ENCODE measurements at regions not wholly inside any gene's neighbourhood (a gene's known extent, or its start where the extent isn't known, plus 50 kb on each side); places are given as distances from the start of the nearest gene placed in this dataset.
"Not testable (repeated sequence)": the region's sequence is repeated elsewhere in the genome, so short reads cannot be mapped to it uniquely, and the experiment has no call there.

- DNase-seq: no peak
Measured at GRCh38 chr3:144953959-144954358, 982.3 kb downstream of the DIPK2A start.

DNA sequence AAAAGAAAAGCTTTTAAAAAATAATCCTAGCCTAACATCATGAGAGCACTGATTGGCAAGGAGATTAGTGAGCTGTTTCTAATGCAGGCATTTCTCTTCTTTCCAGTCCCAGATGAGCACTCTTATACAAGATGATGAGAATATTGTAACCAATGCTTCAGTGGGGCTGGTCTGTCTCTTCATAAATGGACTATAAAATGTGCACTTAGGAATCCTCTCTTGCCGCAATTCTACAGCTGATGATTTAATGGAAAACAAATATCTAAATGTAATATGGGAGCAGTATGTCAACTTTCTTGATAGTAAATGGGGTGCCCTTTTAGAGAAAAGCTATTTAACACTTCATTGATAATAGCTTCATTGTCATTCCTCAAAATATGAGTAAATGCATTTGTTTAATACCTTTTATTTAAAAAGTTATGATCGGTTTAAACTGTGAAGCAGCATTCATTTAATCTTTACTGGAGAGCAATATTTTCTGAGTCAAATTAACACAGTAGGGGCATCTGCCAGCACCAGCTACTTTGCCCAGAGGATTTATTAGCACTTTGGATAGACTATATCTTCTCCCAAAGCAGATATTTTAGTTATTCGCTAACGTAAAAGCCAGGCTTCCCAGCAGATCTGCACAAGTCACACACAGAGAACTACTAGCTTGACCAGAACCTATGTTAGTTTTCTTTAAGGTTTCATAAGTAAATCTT is 985.9 kb downstream of the DIPK2A start:
- no peak for DNase-seq

- no peak for DNase-seq
Measured at GRCh38 chr3:144963810-144964209, 992.2 kb downstream of the DIPK2A start.

GRCh38 chr3:144966560-144966959 is 994.9 kb downstream of the DIPK2A start:
- DNase-seq: no peak

- no peak for DNase-seq
Measured at GRCh38 chr3:144968750-144969350, 997.2 kb downstream of the DIPK2A start.

DNA sequence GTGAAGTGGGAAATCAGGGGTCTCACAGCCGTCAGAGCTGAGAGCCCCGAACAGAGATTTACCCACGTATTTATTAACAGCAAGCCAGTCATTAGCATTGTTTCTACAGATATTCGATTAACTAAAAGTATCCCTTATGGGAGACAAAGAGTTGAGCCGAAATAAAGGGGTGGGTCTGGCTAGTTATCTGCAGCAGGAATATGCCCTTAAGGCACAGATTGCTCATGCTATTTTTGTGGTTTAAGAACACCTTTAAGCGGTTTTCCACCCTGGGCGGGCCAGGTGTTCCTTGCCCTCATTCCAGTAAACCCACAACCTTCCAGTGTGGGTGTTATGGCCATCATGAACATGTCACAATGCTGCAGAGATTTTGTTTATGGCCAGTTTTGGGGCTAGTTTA is 1012.9 kb downstream of the DIPK2A start:
- DNase-seq: not testable (repeated sequence)

- no peak for DNase-seq
Measured at GRCh38 chr3:144989807-144990206, 1018.2 kb downstream of the DIPK2A start.

GRCh38 chr3:144995856-144996255 is 1024.2 kb downstream of the DIPK2A start:
- no peak for DNase-seq

DNA sequence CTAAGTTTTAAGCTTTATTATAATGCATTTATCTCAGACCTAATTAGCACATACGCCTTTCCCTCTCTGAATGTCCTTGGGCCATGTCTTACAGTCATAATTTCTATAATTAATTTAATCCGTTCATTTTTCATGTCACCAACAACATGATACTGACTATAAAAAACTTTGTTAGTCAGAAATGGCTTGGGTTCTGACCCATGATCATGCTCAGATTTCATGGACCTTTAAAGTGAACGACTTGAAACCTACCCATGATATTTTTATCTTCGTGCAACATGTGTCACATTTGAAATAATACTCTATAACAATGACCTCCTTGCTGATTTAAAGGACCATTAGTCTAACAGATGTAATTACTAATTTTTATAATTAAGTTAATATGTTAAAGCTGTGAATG is 1033.8 kb downstream of the DIPK2A start:
- no peak for DNase-seq

GRCh38 chr3:145006271-145006670 is 1034.6 kb downstream of the DIPK2A start:
- DNase-seq: no peak

DNA sequence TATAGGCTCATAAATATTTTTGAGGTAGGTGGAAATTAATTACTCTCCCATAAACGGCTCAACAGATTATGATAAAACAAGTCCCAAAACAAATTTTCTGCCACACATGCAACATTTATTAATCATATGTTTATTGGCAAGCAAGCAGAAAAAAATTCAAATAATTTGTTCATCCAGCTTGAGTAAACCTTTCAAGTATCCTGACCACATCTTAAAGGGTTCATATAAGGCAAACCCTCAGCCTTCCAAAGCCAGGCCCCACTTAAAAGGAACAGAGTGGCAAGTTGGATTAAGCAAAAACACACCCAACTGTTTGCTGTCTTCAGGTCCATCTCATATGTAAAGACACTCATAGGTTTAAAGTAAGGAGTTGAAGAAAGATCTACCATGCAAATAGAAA is 1042.3 kb downstream of the DIPK2A start:
- no peak for DNase-seq

GRCh38 chr3:145015253-145015652 is 1043.6 kb downstream of the DIPK2A start:
- DNase-seq: peak; percentile 12

- DNase-seq: no peak
Measured at GRCh38 chr3:145017959-145018358, 1046.3 kb downstream of the DIPK2A start.

DNA sequence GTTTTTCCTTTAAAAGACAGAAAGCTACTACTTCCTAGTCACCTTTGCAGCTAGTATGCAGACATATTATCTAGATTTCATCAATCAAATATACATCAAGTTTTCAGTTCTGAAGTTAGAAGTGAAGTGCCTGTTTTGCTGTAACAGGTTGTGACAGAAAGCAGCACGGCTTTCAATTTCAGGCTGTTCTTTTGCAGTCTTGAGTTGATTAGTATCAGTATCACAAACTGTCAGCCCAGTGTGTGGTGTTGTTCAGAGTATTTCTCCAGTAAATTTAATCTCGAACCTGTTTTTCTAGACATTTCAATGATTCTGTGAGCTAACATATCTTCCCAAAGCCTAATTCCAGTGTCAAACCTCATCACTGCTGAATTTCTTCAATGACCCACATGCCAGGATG is 1050.8 kb downstream of the DIPK2A start:
- DNase-seq: no peak

DNA sequence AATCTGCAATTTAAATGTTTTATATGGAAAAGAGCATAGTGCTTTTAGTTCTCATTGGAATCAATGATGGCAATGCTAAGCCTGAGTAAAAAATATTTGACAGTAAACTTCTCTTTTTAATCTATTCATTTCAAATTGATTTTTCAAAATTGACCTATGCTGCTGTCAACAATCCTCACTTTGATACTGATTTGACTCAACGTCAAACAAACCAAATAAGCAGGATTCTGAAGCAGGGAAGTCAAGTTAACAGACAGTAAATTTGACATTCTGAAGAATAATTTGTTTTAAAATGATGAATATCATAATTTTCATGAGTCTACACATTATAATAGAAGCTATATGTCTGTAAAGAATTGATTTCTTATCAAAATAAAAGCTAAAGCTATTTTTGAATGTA is 1053.1 kb downstream of the DIPK2A start:
- no peak for DNase-seq

DNA sequence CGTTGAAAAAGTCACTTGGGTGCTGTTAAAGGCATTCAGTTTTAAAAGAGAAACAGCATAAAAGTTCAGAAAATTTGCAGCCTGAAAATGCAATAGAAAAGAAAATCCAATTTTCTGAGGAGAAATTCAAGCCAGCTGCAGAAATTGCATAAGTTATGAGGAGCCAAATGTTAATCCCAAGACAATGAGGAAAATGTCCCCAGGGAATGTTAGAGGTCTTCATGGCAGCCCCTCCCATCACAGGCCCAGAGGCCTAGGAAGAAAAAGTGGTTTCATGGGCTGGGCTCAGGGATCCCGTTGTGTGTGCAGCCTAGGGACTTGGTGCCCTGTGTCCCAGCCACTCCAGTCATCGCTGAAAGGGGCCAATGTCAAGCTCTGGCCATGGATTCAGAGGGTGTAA is 1055.6 kb downstream of the DIPK2A start:
- DNase-seq: not testable (repeated sequence)

DNA sequence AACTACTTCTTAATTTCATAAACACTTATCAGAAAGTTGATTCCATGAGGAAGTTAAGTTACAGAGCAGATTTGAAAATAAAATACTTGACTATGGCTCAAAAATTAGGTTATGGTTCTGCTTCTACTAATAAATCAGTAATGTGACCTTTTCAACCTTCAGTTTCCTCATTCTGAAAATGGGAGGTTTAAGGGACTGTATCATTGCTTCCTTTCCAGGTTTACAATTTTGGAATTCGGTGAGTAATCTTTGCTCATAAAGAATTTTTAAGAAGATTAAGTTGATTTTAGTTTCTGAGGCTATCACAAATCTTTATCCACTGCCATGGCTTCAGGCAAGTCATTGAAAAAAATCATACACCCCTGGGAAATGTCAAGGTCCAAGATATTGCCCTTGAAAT is 1061.2 kb downstream of the DIPK2A start:
- peak; percentile 26 for DNase-seq

DNA sequence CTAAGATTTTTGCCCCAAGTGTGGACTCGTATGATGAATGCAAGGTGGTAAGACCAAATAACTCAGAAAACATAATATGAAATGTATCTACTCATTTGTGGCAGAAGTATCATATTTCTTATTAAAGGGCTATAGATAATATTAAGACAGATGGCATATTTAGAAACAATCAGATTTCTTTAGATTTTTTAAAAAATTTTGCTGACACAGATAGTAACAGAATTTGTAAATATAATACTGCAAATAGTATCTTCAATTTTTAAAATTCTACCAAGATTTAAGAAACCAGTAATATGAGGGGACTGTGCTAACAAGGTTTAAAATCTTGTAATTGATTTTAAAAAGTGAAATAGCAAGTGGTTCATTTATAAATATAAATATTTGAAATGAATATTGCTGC is 1064.1 kb downstream of the DIPK2A start:
- no peak for DNase-seq

DNA sequence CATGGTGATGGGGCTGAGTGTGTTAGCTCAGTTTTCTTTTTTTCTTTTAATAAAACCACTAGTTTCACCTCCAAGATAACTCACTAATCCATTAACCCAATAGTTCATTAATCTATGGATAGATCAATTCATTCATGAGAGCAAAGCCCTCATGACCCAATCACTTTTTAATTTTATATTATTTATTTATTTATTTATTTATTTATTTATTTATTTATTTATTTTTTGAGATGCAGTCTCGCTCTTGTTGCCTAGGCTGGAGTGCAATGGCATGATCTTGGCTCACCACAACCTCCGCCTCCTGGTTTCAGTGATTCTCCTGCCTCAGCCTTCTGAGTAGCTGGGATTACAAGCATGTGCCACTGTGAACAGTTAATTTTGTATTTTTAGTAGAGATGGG is 1082.4 kb downstream of the DIPK2A start:
- not testable (repeated sequence) for DNase-seq

DNA sequence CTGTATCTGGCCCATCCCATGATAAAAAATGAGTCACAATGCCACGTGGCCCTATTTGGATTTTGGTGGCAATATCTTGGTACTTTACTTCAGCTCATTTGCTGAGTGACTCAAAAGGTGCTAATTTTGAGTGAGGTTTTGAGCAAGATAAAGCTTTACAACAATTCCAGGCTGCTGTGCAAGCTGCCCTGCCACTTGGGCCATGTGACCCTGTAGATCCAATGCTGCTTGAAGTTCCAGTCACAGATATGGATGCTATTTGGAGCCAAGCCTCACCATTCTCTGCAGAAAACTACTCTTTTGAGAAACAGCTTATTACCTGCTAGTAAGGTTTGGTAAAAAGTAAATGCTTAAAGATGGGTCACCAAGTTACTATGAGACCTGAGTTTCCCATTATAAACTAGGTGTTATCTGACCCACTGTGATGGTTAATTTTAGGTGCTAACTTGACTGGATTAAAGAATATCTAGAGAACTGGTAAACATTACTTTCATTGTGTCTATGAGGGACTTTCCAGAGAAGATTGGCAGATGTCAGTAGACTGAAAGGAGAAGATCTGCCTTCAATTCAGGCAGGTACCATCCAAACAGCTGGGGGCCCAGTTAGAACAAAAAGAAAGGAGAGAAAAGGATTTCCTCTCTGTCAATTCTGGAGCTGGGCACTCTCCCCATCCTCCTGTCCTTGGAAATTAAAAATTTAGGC is 1083.9 kb downstream of the DIPK2A start:
- no peak for DNase-seq

GRCh38 chr3:145058483-145058882 is 1086.9 kb downstream of the DIPK2A start:
- DNase-seq: no peak

DNA sequence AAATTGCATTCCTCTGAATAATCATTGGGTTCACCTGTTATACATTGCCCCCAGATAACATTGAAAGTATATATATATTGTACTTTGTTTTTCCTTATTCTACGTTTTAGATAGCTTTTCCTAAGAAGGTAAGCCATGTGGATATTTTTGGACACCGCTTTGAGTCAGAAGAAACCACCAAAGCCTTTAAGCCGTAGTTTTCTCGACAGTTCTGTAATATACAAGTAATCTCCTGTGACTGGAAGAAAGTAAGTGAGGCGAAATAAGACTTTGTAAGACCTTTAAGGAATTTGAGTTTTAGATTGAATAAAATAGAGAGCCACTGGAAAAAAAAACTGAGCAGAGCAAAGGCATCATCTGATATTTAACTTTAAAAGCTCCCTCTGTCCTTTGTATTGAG is 1092.0 kb downstream of the DIPK2A start:
- DNase-seq: no peak

DNA sequence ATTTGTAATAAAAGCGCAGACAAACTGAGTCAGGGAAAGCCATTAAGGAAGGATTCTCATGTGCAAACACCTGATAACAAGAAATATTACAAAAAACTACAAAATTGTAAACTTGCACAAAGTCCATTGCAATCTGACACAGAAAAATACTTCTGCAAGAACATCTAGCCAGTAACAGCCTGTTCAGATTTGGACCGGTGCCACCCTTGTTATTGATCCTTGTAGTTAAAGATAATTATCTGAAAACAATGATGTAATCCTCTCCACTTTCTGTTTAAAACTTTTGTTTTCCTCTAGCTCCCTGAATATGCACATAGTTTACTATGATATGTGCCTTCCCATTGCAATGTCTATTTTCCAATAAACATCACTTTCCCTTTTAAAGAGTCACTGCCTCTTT is 1090.2 kb downstream of the PLOD2 start:
- no peak for DNase-seq

DNA sequence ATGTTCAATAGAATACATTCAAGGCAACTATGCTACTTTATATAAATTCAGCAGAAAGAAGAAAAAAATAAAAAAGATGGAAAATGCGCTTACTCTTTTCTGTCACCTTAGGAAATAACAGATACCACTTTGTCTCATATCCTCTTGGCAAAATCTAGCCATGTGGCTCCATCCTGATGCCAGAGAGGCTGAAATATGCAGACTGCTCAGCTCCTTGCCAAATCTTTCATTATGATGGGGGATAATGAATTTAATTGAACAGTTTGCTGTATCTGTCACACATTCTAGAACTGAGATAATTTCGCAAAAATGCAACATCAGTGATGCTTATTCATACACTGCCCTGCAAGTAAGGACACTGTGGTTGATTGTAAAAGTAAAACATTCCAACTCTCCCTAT is 1081.5 kb downstream of the PLOD2 start:
- DNase-seq: no peak
